Rectal smooth muscle tissue (tissue), 1 donor: ENCODE measurements at regions not wholly inside any gene's neighbourhood (a gene's known extent, or its start where the extent isn't known, plus 50 kb on each side); places are given as distances from the start of the nearest gene placed in this dataset.

Experiments used
- H3K27ac ChIP-seq: one replicate; pipeline ENCODE4 v1.7.0; 2013; ENCODE audit warnings: low read depth, low read length, inconsistent platforms
- H3K27me3 ChIP-seq: one replicate; pipeline ENCODE4 v1.7.0; 2013; ENCODE audit warnings: low read length; ENCODE audit not compliant: control insufficient read depth, insufficient read depth
- H3K36me3 ChIP-seq: one replicate; pipeline ENCODE4 v1.7.0; 2013; ENCODE audit warnings: low read length; ENCODE audit not compliant: control insufficient read depth, insufficient read depth
- H3K4me1 ChIP-seq: one replicate; pipeline ENCODE4 v1.7.0; 2013; ENCODE audit warnings: low read length; ENCODE audit not compliant: control insufficient read depth, insufficient read depth
- H3K4me3 ChIP-seq: one replicate; pipeline ENCODE4 v1.7.0; 2013; ENCODE audit warnings: low read length
- H3K9ac ChIP-seq: one replicate; pipeline ENCODE4 v1.7.0; 2013; ENCODE audit warnings: low read length

- Histone ChIP-seq H3K27ac (no peak overlapping the region), H3K4me1 (no peaks in the 10 kb centered on the region), H3K4me3 (no peak overlapping the region), H3K36me3 (no peaks in the 10 kb centered on the region), H3K27me3 (no peaks in the 10 kb centered on the region), H3K9ac (no peak overlapping the region)
Measured at GRCh38 chr6:86010915-86011786, 368.5 kb upstream of the SYNCRIP start.

- no peak overlapping the region for H3K4me3 ChIP-seq
- H3K36me3 ChIP-seq, result no peaks in the 10 kb centered on the region
- no peak overlapping the region for H3K9ac ChIP-seq
- H3K27ac ChIP-seq, result no peak overlapping the region
- H3K4me1 ChIP-seq, result no peaks in the 10 kb centered on the region
- no peaks in the 10 kb centered on the region for H3K27me3 ChIP-seq
Measured at GRCh38 chr6:85997206-85997605, 354.5 kb upstream of the SYNCRIP start.

- H3K4me3 ChIP-seq, result no peak overlapping the region
- no peaks in the 10 kb centered on the region for H3K27me3 ChIP-seq
- H3K36me3 ChIP-seq, result no peaks in the 10 kb centered on the region
- no peaks in the 10 kb centered on the region for H3K4me1 ChIP-seq
- H3K27ac ChIP-seq, result no peak overlapping the region
- H3K9ac ChIP-seq, result no peak overlapping the region
Measured at GRCh38 chr6:85996034-85996375, 353.3 kb upstream of the SYNCRIP start.

- Histone ChIP-seq H3K9ac (no peak overlapping the region), H3K4me1 (no peaks in the 10 kb centered on the region), H3K27ac (no peak overlapping the region), H3K4me3 (no peak overlapping the region), H3K36me3 (no peaks in the 10 kb centered on the region), H3K27me3 (no peaks in the 10 kb centered on the region)
Measured at GRCh38 chr6:85995339-85996033, 352.8 kb upstream of the SYNCRIP start.

- Histone ChIP-seq H3K4me3 (no peak overlapping the region), H3K27me3 (no peaks in the 10 kb centered on the region), H3K27ac (no peak overlapping the region), H3K9ac (no peak overlapping the region), H3K36me3 (no peaks in the 10 kb centered on the region), H3K4me1 (no peaks in the 10 kb centered on the region)
Measured at GRCh38 chr6:85986681-85987080, 344.0 kb upstream of the SYNCRIP start.

- Histone ChIP-seq H3K27me3 (no peaks in the 10 kb centered on the region), H3K4me1 (no peaks in the 10 kb centered on the region), H3K27ac (no peak overlapping the region), H3K36me3 (no peaks in the 10 kb centered on the region), H3K9ac (no peak overlapping the region), H3K4me3 (no peak overlapping the region)
Measured at GRCh38 chr6:85983032-85983659, 340.5 kb upstream of the SYNCRIP start.

- no peaks in the 10 kb centered on the region for H3K27me3 ChIP-seq
- H3K36me3 ChIP-seq, result no peaks in the 10 kb centered on the region
- no peak overlapping the region for H3K27ac ChIP-seq
- no peak overlapping the region for H3K4me3 ChIP-seq
- no peaks in the 10 kb centered on the region for H3K4me1 ChIP-seq
- H3K9ac ChIP-seq, result no peak overlapping the region
Measured at GRCh38 chr6:85977661-85978060, 335.0 kb upstream of the SYNCRIP start.

- Histone ChIP-seq H3K27ac (no peak overlapping the region), H3K4me3 (no peak overlapping the region), H3K36me3 (no peaks in the 10 kb centered on the region), H3K9ac (no peak overlapping the region), H3K4me1 (no peaks in the 10 kb centered on the region), H3K27me3 (no peaks in the 10 kb centered on the region)
Measured at GRCh38 chr6:85975957-85976356, 333.3 kb upstream of the SYNCRIP start.

GRCh38 chr6:85971238-85971637 lies 328.6 kb upstream of the SYNCRIP start:
- Histone ChIP-seq H3K27ac (no peak overlapping the region), H3K4me3 (no peak overlapping the region), H3K36me3 (no peaks in the 10 kb centered on the region), H3K27me3 (no peaks in the 10 kb centered on the region), H3K4me1 (no peaks in the 10 kb centered on the region), H3K9ac (no peak overlapping the region)

- Histone ChIP-seq H3K9ac (no peak overlapping the region), H3K4me1 (no peaks in the 10 kb centered on the region), H3K36me3 (no peaks in the 10 kb centered on the region), H3K27ac (no peak overlapping the region), H3K4me3 (no peak overlapping the region), H3K27me3 (no peaks in the 10 kb centered on the region)
Measured at GRCh38 chr6:85966828-85967227, 324.1 kb upstream of the SYNCRIP start.

GRCh38 chr6:85961746-85962145 lies 319.1 kb upstream of the SYNCRIP start:
- Histone ChIP-seq H3K4me1 (no peaks in the 10 kb centered on the region), H3K4me3 (no peak overlapping the region), H3K9ac (no peak overlapping the region), H3K27me3 (no peaks in the 10 kb centered on the region), H3K36me3 (no peaks in the 10 kb centered on the region), H3K27ac (no peak overlapping the region)

GRCh38 chr6:85961125-85961524 lies 318.4 kb upstream of the SYNCRIP start:
- Histone ChIP-seq H3K4me3 (no peak overlapping the region), H3K36me3 (no peaks in the 10 kb centered on the region), H3K4me1 (no peaks in the 10 kb centered on the region), H3K27me3 (no peaks in the 10 kb centered on the region), H3K27ac (no peak overlapping the region), H3K9ac (no peak overlapping the region)
